Sigmoid colon (tissue), 4 donors: ENCODE measurements at regions not wholly inside any gene's neighbourhood (a gene's known extent, or its start where the extent isn't known, plus 50 kb on each side); places are given as distances from the start of the nearest gene placed in this dataset.

ENCODE experiments used
- CTCF ChIP-seq, 4 experiments: fragments of 450-650 bp in 3 of 4; fragments of 200-600 bp in 1 of 4; IDR thresholded peaks; one replicate each; pipeline ENCODE4 v1.5.1; 2016 to 2019; ENCODE audit warnings: antibody characterized with exemption in 4 of 4, mild to moderate bottlenecking in 3 of 4, moderate library complexity in 2 of 4
- POLR2AphosphoS5 ChIP-seq, 4 donors: sonication (generic); formaldehyde crosslinking; IDR thresholded peaks; one replicate each; pipeline ENCODE4 v1.6.1; 2017; ENCODE audit warnings: antibody characterized with exemption in 4 of 4

GRCh38 chr4:130760246-130760645, 1664.3 kb downstream of the C4orf33 start:
- TF ChIP-seq CTCF (IDR thresholded peaks at IDR 0.05) (no peak), POLR2AphosphoS5 (IDR thresholded peaks at IDR 0.05) (no peak)
